ENCODE measurements at regions not wholly inside any gene's neighbourhood (a gene's known extent, or its start where the extent isn't known, plus 50 kb on each side); places are given as distances from the start of the nearest gene placed in this dataset.

DNA sequence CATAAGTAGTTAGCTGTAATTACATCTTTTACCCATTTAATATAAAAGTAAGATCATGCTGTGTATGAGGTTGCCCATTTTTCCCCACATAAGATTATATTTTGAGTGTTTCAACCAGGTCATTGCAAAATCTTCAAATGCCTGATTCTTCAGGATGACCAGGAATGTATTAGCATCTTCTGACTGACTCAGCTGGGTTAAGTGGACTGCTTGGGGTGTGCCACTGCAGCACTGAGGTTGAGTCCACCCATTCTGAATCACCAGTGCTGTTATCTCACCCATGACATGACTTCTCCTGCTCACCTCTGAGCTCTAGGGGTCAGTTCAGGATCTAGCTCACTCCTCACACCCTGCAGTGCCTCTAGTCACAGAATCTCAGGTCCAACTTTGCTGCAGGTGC is 576.7 kb upstream of the ZEB2 start:
- Histone ChIP-seq H3K36me3 (ENCODE audit: control insufficient read depth in 1 of 2, insufficient read depth in 2 of 2, low read length in 2 of 2) (no peaks in the 10 kb centered on the region), H3K4me1 (ENCODE audit: control insufficient read depth in 1 of 2, insufficient read depth in 2 of 2, low read length in 2 of 2) (no peaks in the 10 kb centered on the region), H3K9me3 (ENCODE audit: control insufficient read depth in 1 of 2, low read length in 2 of 2) (no peaks in the 10 kb centered on the region), H3K4me3 (ENCODE audit: low read depth in 1 of 2, low read length in 2 of 2) (no peak overlapping the region), H3K27me3 (ENCODE audit: low read depth, low read length) (no peaks in the 10 kb centered on the region), H3K27ac (ENCODE audit: low read length) (no peak overlapping the region)

DNA sequence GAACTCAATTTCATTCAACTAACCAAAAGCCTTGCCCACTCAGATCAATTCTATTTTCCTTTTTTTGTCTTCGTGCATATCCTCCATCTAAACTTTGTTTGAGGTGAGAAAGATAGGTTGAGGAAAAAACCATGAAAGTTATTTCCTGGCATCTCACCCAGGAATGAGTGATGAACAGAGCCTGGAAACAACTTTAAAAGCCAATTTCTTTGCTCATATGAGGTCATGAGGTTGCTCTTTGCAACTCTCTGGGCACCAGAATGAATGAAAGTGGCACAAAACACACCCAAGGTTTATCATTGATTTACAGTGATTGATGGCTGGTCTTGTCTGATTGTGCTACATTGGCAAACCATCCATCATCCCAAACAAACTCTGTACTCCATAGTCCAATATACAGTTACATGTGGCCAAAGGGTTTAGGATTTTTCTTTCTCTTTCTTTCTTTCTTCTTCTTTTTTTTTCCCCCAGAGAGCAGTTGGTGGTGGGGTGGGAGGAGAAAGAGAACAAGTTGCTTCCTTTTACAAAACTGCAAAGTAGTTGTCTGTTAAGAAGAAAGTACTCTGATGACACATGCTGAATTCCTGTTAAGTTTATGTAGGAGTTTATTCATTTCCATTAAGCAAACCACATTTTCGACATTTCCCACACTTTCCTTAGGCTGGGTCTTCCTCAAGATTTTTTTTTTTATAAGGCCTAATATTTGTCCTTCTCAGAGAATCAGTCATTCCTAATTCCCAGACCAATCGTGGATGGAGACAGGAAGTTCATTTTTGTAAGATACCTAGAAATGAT is 575.9 kb upstream of the ZEB2 start:
- Histone ChIP-seq H3K4me1 (ENCODE audit: control insufficient read depth in 1 of 2, insufficient read depth in 2 of 2, low read length in 2 of 2) (no peaks in the 10 kb centered on the region), H3K27me3 (ENCODE audit: low read depth, low read length) (no peaks in the 10 kb centered on the region), H3K36me3 (ENCODE audit: control insufficient read depth in 1 of 2, insufficient read depth in 2 of 2, low read length in 2 of 2) (no peaks in the 10 kb centered on the region), H3K4me3 (ENCODE audit: low read depth in 1 of 2, low read length in 2 of 2) (no peak overlapping the region), H3K27ac (ENCODE audit: low read length) (no peak overlapping the region), H3K9me3 (ENCODE audit: control insufficient read depth in 1 of 2, low read length in 2 of 2) (no peaks in the 10 kb centered on the region)

DNA sequence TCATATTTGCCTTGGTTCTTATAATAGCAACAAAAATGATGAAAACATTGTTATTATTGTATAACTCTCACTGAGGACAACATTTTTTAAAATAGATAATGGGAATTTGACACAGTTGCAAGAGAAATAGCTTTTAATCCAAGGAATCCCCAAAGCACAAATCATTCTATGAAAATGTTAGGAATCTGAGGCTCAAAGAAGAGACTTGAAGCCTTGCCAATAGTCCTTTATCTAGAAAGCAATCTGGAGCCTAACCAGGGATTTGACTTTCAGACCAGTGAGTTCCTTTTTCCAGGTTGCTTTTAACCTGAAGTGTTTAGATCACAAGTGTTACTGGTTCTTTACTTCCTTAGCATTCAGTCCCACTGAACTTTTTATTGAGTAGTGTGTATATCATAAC is 574.5 kb upstream of the ZEB2 start:
- no peaks in the 10 kb centered on the region for H3K4me1 ChIP-seq (ENCODE audit: control insufficient read depth in 1 of 2, insufficient read depth in 2 of 2, low read length in 2 of 2)
- no peak overlapping the region for H3K4me3 ChIP-seq (ENCODE audit: low read depth in 1 of 2, low read length in 2 of 2)
- no peaks in the 10 kb centered on the region for H3K27me3 ChIP-seq (ENCODE audit: low read depth, low read length)
- H3K36me3 ChIP-seq (ENCODE audit: control insufficient read depth in 1 of 2, insufficient read depth in 2 of 2, low read length in 2 of 2), result no peaks in the 10 kb centered on the region
- no peaks in the 10 kb centered on the region for H3K9me3 ChIP-seq (ENCODE audit: control insufficient read depth in 1 of 2, low read length in 2 of 2)
- H3K27ac ChIP-seq (ENCODE audit: low read length), result no peak overlapping the region

DNA sequence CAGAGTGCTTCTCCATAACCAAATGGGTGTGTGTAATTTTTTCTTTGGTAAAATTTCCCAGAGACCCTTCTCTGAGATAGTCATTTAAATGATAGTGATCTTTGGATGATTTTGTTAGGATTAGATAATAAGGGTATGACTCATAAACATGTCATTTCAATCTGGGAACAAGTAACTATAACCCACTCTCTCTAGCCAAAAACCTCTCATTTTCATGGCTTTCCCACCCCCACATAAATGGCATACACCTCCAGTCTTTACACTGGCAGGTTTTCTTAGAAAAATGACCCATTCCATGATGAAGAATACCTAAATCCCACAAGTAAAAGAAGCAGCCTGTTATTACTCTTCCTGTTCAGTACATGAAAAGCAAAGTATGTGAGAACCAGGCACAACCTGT is 572.0 kb upstream of the ZEB2 start:
- Histone ChIP-seq H3K4me3 (ENCODE audit: low read depth in 1 of 2, low read length in 2 of 2) (no peak overlapping the region), H3K4me1 (ENCODE audit: control insufficient read depth in 1 of 2, insufficient read depth in 2 of 2, low read length in 2 of 2) (no peaks in the 10 kb centered on the region), H3K36me3 (ENCODE audit: control insufficient read depth in 1 of 2, insufficient read depth in 2 of 2, low read length in 2 of 2) (no peaks in the 10 kb centered on the region), H3K9me3 (ENCODE audit: control insufficient read depth in 1 of 2, low read length in 2 of 2) (no peaks in the 10 kb centered on the region), H3K27me3 (ENCODE audit: low read depth, low read length) (no peaks in the 10 kb centered on the region), H3K27ac (ENCODE audit: low read length) (no peak overlapping the region)

DNA sequence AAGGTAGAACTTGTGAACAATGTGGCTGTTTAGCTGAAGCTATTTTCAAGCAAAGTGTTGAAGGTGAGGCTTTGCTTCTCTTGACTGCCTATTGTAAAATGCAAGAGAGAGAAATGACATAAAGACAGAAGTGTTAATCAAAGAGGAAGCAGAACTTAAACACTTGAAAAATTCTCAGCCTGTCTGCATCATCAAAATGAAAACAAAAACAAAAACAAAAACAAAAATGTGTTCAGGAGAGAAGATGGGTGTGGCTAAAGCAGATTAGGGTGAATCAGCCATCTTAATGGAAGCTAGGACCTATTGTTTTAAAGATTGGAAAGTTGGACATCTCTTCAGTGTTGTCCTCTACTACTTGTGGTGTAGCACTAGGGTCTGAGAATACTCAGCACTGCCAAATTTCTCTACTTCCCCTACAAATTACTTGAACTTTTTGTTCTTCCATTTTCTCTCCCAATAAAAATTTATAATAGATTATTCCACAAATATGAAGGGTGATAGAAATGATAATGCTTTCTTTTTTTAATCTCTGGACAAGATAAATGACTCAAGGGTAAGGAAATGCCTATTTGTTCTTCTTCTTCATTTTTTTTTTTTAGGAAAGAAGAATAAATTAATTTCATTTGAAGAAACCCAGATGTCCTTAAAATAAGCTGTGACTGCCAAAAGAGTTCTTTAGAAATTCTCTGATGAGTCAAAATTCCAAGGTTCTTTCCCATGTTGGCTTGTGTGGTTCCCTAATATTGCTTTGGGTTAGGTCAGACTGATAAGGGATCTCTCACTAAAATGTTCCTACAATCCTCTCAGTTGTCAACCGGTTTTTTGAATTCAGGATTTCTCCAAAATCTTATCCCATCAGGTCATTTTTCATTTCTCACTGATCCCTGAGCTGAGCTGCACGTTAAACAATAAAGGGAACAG is 571.2 kb upstream of the ZEB2 start:
- Histone ChIP-seq H3K27ac (ENCODE audit: low read length) (no peak overlapping the region), H3K27me3 (ENCODE audit: low read depth, low read length) (no peaks in the 10 kb centered on the region), H3K4me1 (ENCODE audit: control insufficient read depth in 1 of 2, insufficient read depth in 2 of 2, low read length in 2 of 2) (no peaks in the 10 kb centered on the region), H3K4me3 (ENCODE audit: low read depth in 1 of 2, low read length in 2 of 2) (no peak overlapping the region), H3K36me3 (ENCODE audit: control insufficient read depth in 1 of 2, insufficient read depth in 2 of 2, low read length in 2 of 2) (no peaks in the 10 kb centered on the region), H3K9me3 (ENCODE audit: control insufficient read depth in 1 of 2, low read length in 2 of 2) (no peaks in the 10 kb centered on the region)

- no peaks in the 10 kb centered on the region for H3K9me3 ChIP-seq (ENCODE audit: control insufficient read depth in 1 of 2, low read length in 2 of 2)
- H3K36me3 ChIP-seq (ENCODE audit: control insufficient read depth in 1 of 2, insufficient read depth in 2 of 2, low read length in 2 of 2), result no peaks in the 10 kb centered on the region
- no peaks in the 10 kb centered on the region for H3K27me3 ChIP-seq (ENCODE audit: low read depth, low read length)
- no peaks in the 10 kb centered on the region for H3K4me1 ChIP-seq (ENCODE audit: control insufficient read depth in 1 of 2, insufficient read depth in 2 of 2, low read length in 2 of 2)
- H3K27ac ChIP-seq (ENCODE audit: low read length), result no peak overlapping the region
- no peak overlapping the region for H3K4me3 ChIP-seq (ENCODE audit: low read depth in 1 of 2, low read length in 2 of 2)
Observed at GRCh38 chr2:145088756-145089155, 568.8 kb upstream of the ZEB2 start.

GRCh38 chr2:145086910-145087309 is 567.0 kb upstream of the ZEB2 start:
- no peaks in the 10 kb centered on the region for H3K27me3 ChIP-seq (ENCODE audit: low read depth, low read length)
- H3K4me1 ChIP-seq (ENCODE audit: control insufficient read depth in 1 of 2, insufficient read depth in 2 of 2, low read length in 2 of 2), result no peaks in the 10 kb centered on the region
- no peak overlapping the region for H3K4me3 ChIP-seq (ENCODE audit: low read depth in 1 of 2, low read length in 2 of 2)
- no peaks in the 10 kb centered on the region for H3K36me3 ChIP-seq (ENCODE audit: control insufficient read depth in 1 of 2, insufficient read depth in 2 of 2, low read length in 2 of 2)
- H3K9me3 ChIP-seq (ENCODE audit: control insufficient read depth in 1 of 2, low read length in 2 of 2), result no peaks in the 10 kb centered on the region
- H3K27ac ChIP-seq (ENCODE audit: low read length), result no peak overlapping the region

- Histone ChIP-seq H3K4me1 (ENCODE audit: control insufficient read depth in 1 of 2, insufficient read depth in 2 of 2, low read length in 2 of 2) (no peaks in the 10 kb centered on the region), H3K9me3 (ENCODE audit: control insufficient read depth in 1 of 2, low read length in 2 of 2) (no peaks in the 10 kb centered on the region), H3K36me3 (ENCODE audit: control insufficient read depth in 1 of 2, insufficient read depth in 2 of 2, low read length in 2 of 2) (no peaks in the 10 kb centered on the region), H3K27ac (ENCODE audit: low read length) (no peak overlapping the region), H3K4me3 (ENCODE audit: low read depth in 1 of 2, low read length in 2 of 2) (no peak overlapping the region), H3K27me3 (ENCODE audit: low read depth, low read length) (no peaks in the 10 kb centered on the region)
Observed at GRCh38 chr2:145085612-145086011, 565.7 kb upstream of the ZEB2 start.

GRCh38 chr2:145080426-145080825 is 560.5 kb upstream of the ZEB2 start:
- no peaks in the 10 kb centered on the region for H3K4me1 ChIP-seq (ENCODE audit: control insufficient read depth in 1 of 2, insufficient read depth in 2 of 2, low read length in 2 of 2)
- H3K4me3 ChIP-seq (ENCODE audit: low read depth in 1 of 2, low read length in 2 of 2), result no peak overlapping the region
- no peak overlapping the region for H3K27ac ChIP-seq (ENCODE audit: low read length)
- H3K9me3 ChIP-seq (ENCODE audit: control insufficient read depth in 1 of 2, low read length in 2 of 2), result no peaks in the 10 kb centered on the region
- H3K36me3 ChIP-seq (ENCODE audit: control insufficient read depth in 1 of 2, insufficient read depth in 2 of 2, low read length in 2 of 2), result no peaks in the 10 kb centered on the region
- no peaks in the 10 kb centered on the region for H3K27me3 ChIP-seq (ENCODE audit: low read depth, low read length)

DNA sequence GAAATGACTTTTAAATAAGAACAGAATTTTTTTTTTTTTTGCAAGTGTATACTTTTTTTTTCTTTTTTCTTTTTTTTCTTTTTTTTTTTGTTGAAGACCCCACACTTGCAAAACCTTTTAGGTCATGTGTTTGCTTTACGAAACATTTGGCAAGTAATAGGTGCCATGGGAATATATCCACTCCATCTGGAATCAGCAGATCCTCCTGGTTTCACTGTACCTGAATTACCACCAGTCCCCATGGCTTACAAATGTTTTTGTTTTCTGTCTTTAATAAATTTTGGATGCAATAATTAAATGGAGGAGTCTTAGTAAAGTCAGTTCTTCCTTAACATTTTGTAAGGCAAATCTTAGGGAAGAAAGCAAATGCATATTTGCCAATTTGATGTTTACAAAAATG is 559.7 kb upstream of the ZEB2 start:
- Histone ChIP-seq H3K4me3 (ENCODE audit: low read depth in 1 of 2, low read length in 2 of 2) (no peak overlapping the region), H3K4me1 (ENCODE audit: control insufficient read depth in 1 of 2, insufficient read depth in 2 of 2, low read length in 2 of 2) (no peaks in the 10 kb centered on the region), H3K27me3 (ENCODE audit: low read depth, low read length) (no peaks in the 10 kb centered on the region), H3K36me3 (ENCODE audit: control insufficient read depth in 1 of 2, insufficient read depth in 2 of 2, low read length in 2 of 2) (no peaks in the 10 kb centered on the region), H3K27ac (ENCODE audit: low read length) (no peak overlapping the region), H3K9me3 (ENCODE audit: control insufficient read depth in 1 of 2, low read length in 2 of 2) (no peaks in the 10 kb centered on the region)

GRCh38 chr2:145078923-145079322 is 559.0 kb upstream of the ZEB2 start:
- Histone ChIP-seq H3K9me3 (ENCODE audit: control insufficient read depth in 1 of 2, low read length in 2 of 2) (no peaks in the 10 kb centered on the region), H3K27me3 (ENCODE audit: low read depth, low read length) (no peaks in the 10 kb centered on the region), H3K4me1 (ENCODE audit: control insufficient read depth in 1 of 2, insufficient read depth in 2 of 2, low read length in 2 of 2) (no peaks in the 10 kb centered on the region), H3K36me3 (ENCODE audit: control insufficient read depth in 1 of 2, insufficient read depth in 2 of 2, low read length in 2 of 2) (no peaks in the 10 kb centered on the region), H3K4me3 (ENCODE audit: low read depth in 1 of 2, low read length in 2 of 2) (no peak overlapping the region), H3K27ac (ENCODE audit: low read length) (no peak overlapping the region)

All from muscle layer of duodenum (tissue), 2 donors.